SJSA1 (cell line): ENCODE measurements at regions not wholly inside any gene's neighbourhood (a gene's known extent, or its start where the extent isn't known, plus 50 kb on each side); places are given as distances from the start of the nearest gene placed in this dataset.

Experiments
- DNase-seq, 2 experiments: peaks; one replicate each; pipeline ENCODE4 v3.0.0-alpha.2; 2015 to 2020; ENCODE audit warnings: low spot score in 2 of 2, low read depth in 1 of 2
- H3K27ac ChIP-seq: fragments of 250-450 bp; sonication (Bioruptor Pico); 2 replicates; pipeline ENCODE4 v1.5.1; 2020; ENCODE audit warnings: mild to moderate bottlenecking, moderate library complexity
- H3K27me3 ChIP-seq: fragments of 250-450 bp; sonication (Bioruptor Pico); replicated peaks from 2 replicates; pipeline ENCODE4 v1.5.1; 2020; ENCODE audit warnings: mild to moderate bottlenecking, moderate library complexity
- H3K36me3 ChIP-seq: fragments of 250-450 bp; sonication (Bioruptor Pico); 2 replicates; pipeline ENCODE4 v1.5.1; 2020; ENCODE audit warnings: mild to moderate bottlenecking
- H3K4me1 ChIP-seq: fragments of 250-450 bp; sonication (Bioruptor Pico); replicated peaks from 2 replicates; pipeline ENCODE4 v1.6.1; 2021; ENCODE audit warnings: mild to moderate bottlenecking
- H3K4me3 ChIP-seq: fragments of 250-450 bp; sonication (Bioruptor Pico); 2 replicates; pipeline ENCODE4 v1.5.1; 2020; ENCODE audit warnings: mild to moderate bottlenecking
- H3K9me3 ChIP-seq: fragments of 250-450 bp; sonication (Bioruptor Pico); replicated peaks from 2 replicates; pipeline ENCODE4 v1.5.1; 2020; ENCODE audit warnings: mild to moderate bottlenecking

DNA sequence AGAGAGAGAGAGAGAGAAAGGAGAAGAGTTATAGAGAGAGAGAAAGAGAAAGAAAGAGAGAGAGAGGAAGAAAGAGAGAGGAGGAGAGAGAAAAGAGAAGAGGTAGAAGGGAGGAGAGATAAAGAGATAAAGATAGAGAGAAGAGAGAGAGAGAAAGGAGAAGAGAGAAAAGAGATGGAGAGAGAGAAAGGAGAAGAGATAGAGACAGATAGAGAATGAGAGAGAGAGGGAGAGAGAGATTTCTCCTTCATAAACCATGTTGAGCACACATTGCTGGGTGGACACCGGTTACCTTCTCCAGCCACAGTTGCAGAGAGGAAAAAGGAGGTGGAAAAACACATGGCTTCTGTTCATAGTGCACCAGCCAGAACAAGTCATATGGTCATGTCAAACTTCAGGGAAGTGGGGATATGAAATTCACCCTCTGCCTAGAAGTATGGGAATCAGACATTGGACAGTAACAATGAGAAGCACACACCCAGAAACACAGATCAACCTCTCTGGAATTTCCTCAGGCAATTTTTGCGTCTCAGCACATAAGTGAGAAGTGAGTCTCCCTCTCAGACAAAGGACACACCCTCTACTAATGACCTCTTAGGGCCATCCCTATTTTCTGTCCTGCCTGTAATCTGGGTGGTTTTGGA lies 172.5 kb upstream of the SVIL start:
- Histone ChIP-seq H3K4me1 (peaks cover 63% of the 10 kb centered on the region), H3K27me3 (no peaks in the 10 kb centered on the region), H3K27ac (no peak overlapping the region), H3K9me3 (no peaks in the 10 kb centered on the region), H3K4me3 (no peak overlapping the region), H3K36me3 (no peaks in the 10 kb centered on the region)
- DNase-seq = peak in 1 of 2 experiments; percentile 40

GRCh38 chr10:29806350-29806788 lies 171.6 kb upstream of the SVIL start:
- no peak overlapping the region for H3K4me3 ChIP-seq
- no peaks in the 10 kb centered on the region for H3K36me3 ChIP-seq
- no peaks in the 10 kb centered on the region for H3K27me3 ChIP-seq
- DNase-seq = peak in 1 of 2 experiments; percentile 58
- peaks cover 54% of the 10 kb centered on the region for H3K4me1 ChIP-seq
- H3K27ac ChIP-seq = peak overlapping the region; percentile 13
- H3K9me3 ChIP-seq = no peaks in the 10 kb centered on the region

- Histone ChIP-seq H3K9me3 (no peaks in the 10 kb centered on the region), H3K4me1 (peaks cover 50% of the 10 kb centered on the region), H3K36me3 (no peaks in the 10 kb centered on the region), H3K4me3 (no peak overlapping the region), H3K27ac (no peak overlapping the region), H3K27me3 (no peaks in the 10 kb centered on the region)
- DNase-seq = no peak
These were observed 170.5 kb upstream of the SVIL start for GRCh38 chr10:29805134-29805723.

- Histone ChIP-seq H3K4me3 (no peak overlapping the region), H3K36me3 (no peaks in the 10 kb centered on the region), H3K9me3 (no peaks in the 10 kb centered on the region), H3K4me1 (peaks cover 51% of the 10 kb centered on the region), H3K27me3 (no peaks in the 10 kb centered on the region), H3K27ac (peak overlapping the region; percentile 88)
- DNase-seq = peak; percentile 89
These were observed 169.5 kb upstream of the SVIL start for GRCh38 chr10:29804025-29804852.

DNA sequence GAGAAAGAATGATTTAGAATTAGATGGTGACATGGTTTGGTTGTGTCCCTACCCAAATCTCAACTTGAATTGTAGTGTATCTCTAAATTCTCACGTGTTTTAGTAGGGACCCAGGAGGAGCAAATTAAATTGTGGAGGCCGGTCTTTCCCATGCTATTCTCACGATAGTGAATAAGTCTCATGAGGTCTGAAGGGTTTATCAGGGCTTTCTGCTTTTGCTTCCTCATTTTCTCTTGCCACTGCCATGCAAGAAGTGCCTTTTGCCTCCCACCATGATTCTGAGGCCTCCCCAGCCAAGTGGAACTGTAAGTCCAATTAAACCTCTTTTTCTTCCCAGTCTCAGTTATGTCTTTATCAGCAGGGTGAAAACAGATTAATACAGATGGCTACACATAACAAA lies 167.4 kb upstream of the SVIL start:
- no peaks in the 10 kb centered on the region for H3K36me3 ChIP-seq
- H3K9me3 ChIP-seq = no peaks in the 10 kb centered on the region
- no peaks in the 10 kb centered on the region for H3K27me3 ChIP-seq
- H3K27ac ChIP-seq = no peak overlapping the region
- H3K4me1 ChIP-seq = peaks cover 64% of the 10 kb centered on the region
- no peak overlapping the region for H3K4me3 ChIP-seq
- no peak for DNase-seq

- DNase-seq = peak in 1 of 2 experiments; percentile 37
- Histone ChIP-seq H3K27me3 (no peaks in the 10 kb centered on the region), H3K9me3 (no peaks in the 10 kb centered on the region), H3K27ac (no peak overlapping the region), H3K4me3 (no peak overlapping the region), H3K4me1 (peaks cover 58% of the 10 kb centered on the region), H3K36me3 (no peaks in the 10 kb centered on the region)
These were observed 164.3 kb upstream of the SVIL start for GRCh38 chr10:29798921-29799690.

DNA sequence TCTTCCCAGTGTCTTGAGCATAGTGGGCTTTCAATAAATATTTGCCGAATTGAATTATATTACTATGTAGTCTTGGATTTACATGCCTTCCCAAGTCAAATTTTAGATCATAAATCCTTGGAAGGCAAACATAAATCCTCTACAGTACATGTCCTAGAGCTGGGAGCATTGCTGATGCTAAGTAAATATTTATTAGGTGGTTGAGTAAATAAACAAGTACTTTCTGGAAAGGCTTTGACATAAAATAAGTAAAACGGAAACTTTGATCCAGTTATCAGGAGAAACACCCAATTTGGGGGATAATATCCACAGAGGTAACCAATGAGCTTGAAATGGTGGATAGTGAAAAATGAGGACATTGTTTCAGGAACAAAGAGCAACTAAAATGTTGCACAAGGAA lies 162.8 kb upstream of the SVIL start:
- no peaks in the 10 kb centered on the region for H3K27me3 ChIP-seq
- DNase-seq = no peak
- no peaks in the 10 kb centered on the region for H3K36me3 ChIP-seq
- H3K27ac ChIP-seq = no peak overlapping the region
- no peak overlapping the region for H3K4me3 ChIP-seq
- H3K9me3 ChIP-seq = no peaks in the 10 kb centered on the region
- peaks cover 45% of the 10 kb centered on the region for H3K4me1 ChIP-seq

DNA sequence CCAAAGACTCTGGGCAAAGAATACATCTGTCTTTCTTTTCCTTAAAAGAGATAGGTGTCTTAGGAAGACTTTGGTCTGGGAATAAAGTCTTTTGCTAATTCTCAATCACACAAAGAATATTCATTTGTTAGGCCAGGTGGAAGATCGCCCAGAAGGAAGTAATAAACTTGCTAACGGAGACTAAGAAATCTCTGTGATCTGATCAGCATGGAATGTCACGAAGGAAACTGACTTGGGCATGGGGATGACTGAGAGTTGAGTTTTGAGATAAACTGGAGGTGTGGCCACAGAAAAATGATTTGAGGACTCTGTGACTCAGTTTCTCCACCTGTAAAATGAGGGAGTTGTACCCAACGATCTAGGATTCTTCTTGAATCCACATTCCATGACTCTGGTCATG lies 161.1 kb upstream of the SVIL start:
- Histone ChIP-seq H3K4me3 (no peak overlapping the region), H3K4me1 (peaks cover 45% of the 10 kb centered on the region), H3K27ac (peak overlapping the region; percentile 87), H3K9me3 (no peaks in the 10 kb centered on the region), H3K27me3 (no peaks in the 10 kb centered on the region), H3K36me3 (no peaks in the 10 kb centered on the region)
- peak in 1 of 2 experiments; percentile 40 for DNase-seq

DNA sequence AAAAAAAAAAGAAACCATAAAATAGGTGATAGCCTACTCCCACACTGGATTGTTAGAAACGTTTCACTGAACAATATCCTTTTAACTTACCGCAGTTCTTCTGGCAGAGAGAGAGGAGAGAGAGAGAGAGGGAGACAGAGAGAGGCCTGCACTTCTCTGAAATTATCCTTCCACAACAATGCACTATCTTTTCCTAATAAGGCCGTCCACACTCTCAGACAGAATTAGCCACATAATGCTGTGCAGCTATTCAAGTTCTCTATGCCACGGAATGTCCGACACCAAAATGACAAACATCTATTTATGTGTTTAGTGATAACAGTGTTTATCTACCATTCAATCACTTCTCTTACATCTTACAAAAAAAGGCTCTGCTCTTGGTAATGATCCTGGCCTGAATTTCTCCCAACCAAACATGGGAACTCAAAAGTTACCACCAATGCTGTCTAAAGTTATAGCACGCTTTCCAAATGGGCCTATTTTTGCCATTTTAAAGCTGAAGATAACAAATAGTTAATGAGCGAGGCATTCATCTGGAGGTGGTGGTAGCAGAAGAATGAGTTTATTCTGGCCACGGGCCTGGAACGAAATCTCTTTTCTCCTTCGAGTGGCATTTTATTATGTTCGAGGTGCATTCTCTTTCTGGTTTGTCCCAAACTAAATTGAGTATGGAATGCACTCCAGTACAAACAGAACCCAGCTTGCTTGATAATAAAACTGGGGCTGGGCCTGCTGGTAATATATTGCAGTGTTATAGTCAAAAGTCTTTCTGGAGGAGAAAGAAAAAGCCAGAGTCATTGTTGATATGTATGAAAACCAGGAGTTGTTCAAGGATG lies 160.2 kb upstream of the SVIL start:
- H3K36me3 ChIP-seq = no peaks in the 10 kb centered on the region
- H3K4me1 ChIP-seq = peaks cover 45% of the 10 kb centered on the region
- peak overlapping the region; percentile 87 for H3K27ac ChIP-seq
- DNase-seq = peak in 1 of 2 experiments; percentile 54
- no peak overlapping the region for H3K4me3 ChIP-seq
- H3K9me3 ChIP-seq = no peaks in the 10 kb centered on the region
- no peaks in the 10 kb centered on the region for H3K27me3 ChIP-seq

DNA sequence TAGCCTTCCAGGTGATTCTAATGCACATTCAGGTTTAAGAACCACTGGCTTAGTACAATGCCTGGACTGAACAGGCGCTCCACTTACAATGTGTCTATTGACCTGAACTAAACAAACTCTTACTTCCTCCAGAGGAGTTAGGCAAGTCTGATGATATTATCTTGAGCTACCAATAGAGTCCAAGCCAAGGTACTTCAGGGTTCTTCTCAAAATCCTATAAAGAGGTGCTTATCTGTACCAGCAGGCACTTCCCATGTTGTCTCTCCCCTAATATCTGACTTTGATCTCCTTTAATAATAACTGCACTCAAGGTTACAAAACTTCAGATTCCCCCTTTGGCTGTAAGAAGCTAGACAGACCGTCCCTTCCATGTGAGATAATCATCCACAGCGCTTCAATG lies 157.0 kb upstream of the SVIL start:
- no peaks in the 10 kb centered on the region for H3K9me3 ChIP-seq
- peaks cover 25% of the 10 kb centered on the region for H3K4me1 ChIP-seq
- H3K27me3 ChIP-seq = no peaks in the 10 kb centered on the region
- H3K27ac ChIP-seq = no peak overlapping the region
- DNase-seq = no peak
- H3K4me3 ChIP-seq = no peak overlapping the region
- no peaks in the 10 kb centered on the region for H3K36me3 ChIP-seq

DNA sequence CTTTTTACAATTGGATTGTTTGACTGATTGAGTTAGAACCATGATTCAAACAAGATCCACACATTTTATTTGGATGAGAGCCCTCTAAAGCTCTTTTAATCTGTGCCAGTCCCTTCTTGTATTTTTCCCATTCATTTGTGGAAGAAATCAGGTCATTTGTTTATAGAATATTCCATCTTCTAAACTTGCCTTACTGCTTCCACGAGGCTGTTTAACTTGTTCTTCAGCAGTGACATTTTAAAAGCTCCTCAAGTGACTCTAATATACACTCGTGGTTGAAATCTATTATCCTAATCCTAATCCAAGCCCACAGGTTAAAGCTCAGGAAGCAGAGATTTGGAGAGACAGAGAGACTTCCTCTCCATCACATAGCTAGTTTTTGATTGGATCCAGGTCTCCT lies 155.4 kb upstream of the SVIL start:
- Histone ChIP-seq H3K27me3 (no peaks in the 10 kb centered on the region), H3K4me1 (peaks cover 12% of the 10 kb centered on the region), H3K36me3 (no peaks in the 10 kb centered on the region), H3K9me3 (no peaks in the 10 kb centered on the region), H3K4me3 (no peak overlapping the region), H3K27ac (no peak overlapping the region)
- DNase-seq = no peak

GRCh38 chr10:29788113-29788512 lies 153.3 kb upstream of the SVIL start:
- no peaks in the 10 kb centered on the region for H3K27me3 ChIP-seq
- H3K27ac ChIP-seq = no peak overlapping the region
- H3K9me3 ChIP-seq = no peaks in the 10 kb centered on the region
- H3K36me3 ChIP-seq = no peaks in the 10 kb centered on the region
- peaks cover 14% of the 10 kb centered on the region for H3K4me1 ChIP-seq
- H3K4me3 ChIP-seq = no peak overlapping the region
- DNase-seq = no peak

DNA sequence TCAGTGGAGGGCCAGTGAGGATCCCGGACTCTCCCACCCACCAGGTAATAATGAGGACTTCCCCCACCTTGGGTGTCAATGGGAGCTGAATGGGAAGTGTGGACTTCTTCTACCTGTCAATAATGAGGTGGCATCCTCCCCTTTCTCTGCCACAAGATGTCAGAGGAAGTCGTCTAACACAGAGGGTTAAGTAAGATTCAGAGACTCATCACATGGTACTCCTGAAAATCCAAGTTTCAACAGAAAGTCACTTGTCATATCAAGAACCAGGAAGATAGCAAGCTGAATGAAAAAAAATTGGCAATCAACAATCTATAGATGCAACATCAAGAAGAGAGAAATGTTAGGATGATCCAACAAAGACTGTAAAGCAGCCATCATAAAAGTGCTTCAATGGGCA lies 150.9 kb upstream of the SVIL start:
- no peaks in the 10 kb centered on the region for H3K9me3 ChIP-seq
- H3K4me3 ChIP-seq = no peak overlapping the region
- no peak overlapping the region; the same call in 1 of the 2 replicates for H3K27ac ChIP-seq
- peaks cover 14% of the 10 kb centered on the region for H3K4me1 ChIP-seq
- no peaks in the 10 kb centered on the region for H3K36me3 ChIP-seq
- no peaks in the 10 kb centered on the region for H3K27me3 ChIP-seq
- no peak for DNase-seq
